Parathyroid adenoma (tissue), 2 donors: ENCODE measurements at regions not wholly inside any gene's neighbourhood (a gene's known extent, or its start where the extent isn't known, plus 50 kb on each side); places are given as distances from the start of the nearest gene placed in this dataset.

Experiments used
- H2AFZ ChIP-seq: fragments of 300-600 bp; sonication (generic); one replicate; pipeline ENCODE4 v1.7.0; 2017; ENCODE audit warnings: antibody characterized with exemption, mild to moderate bottlenecking
- H3K27ac ChIP-seq: fragments of 300-600 bp; sonication (generic); one replicate; pipeline ENCODE4 v1.7.0; 2017
- H3K27me3 ChIP-seq: fragments of 300-600 bp; sonication (generic); one replicate; pipeline ENCODE4 v1.7.0; 2017; ENCODE audit warnings: low read length; ENCODE audit not compliant: control insufficient read depth, insufficient read depth
- H3K36me3 ChIP-seq: fragments of 300-600 bp; sonication (generic); one replicate; pipeline ENCODE4 v1.7.0; 2017; ENCODE audit warnings: low read length; ENCODE audit not compliant: control insufficient read depth, insufficient read depth
- H3K4me1 ChIP-seq: fragments of 300-600 bp; sonication (generic); one replicate; pipeline ENCODE4 v1.7.0; 2017; ENCODE audit warnings: control low read depth
- H3K4me2 ChIP-seq: fragments of 300-600 bp; sonication (generic); one replicate; pipeline ENCODE4 v1.7.0; 2017; ENCODE audit warnings: low read length
- H3K4me3 ChIP-seq: fragments of 300-600 bp; sonication (generic); one replicate; pipeline ENCODE4 v1.7.0; 2017; ENCODE audit warnings: low read depth, low read length
- H3K79me2 ChIP-seq: fragments of 300-600 bp; sonication (generic); one replicate; pipeline ENCODE4 v1.7.0; 2017; ENCODE audit warnings: control low read depth
- H3K9ac ChIP-seq: fragments of 300-600 bp; sonication (generic); one replicate; pipeline ENCODE4 v1.7.0; 2017; ENCODE audit warnings: mild to moderate bottlenecking
- H3K9me3 ChIP-seq: fragments of 300-600 bp; sonication (generic); one replicate; pipeline ENCODE4 v1.7.0; 2017; ENCODE audit warnings: low read length; ENCODE audit not compliant: control insufficient read depth
- TF ChIP-seq, protein P1 (sequence below): fragments of 300-600 bp; sonication (generic); IDR thresholded peaks from one replicate; pipeline ENCODE4 v1.7.0; 2017; ENCODE audit warnings: antibody characterized with exemption, mild to moderate bottlenecking
- donor health status: primary hyperparathyroidism.

DNA sequence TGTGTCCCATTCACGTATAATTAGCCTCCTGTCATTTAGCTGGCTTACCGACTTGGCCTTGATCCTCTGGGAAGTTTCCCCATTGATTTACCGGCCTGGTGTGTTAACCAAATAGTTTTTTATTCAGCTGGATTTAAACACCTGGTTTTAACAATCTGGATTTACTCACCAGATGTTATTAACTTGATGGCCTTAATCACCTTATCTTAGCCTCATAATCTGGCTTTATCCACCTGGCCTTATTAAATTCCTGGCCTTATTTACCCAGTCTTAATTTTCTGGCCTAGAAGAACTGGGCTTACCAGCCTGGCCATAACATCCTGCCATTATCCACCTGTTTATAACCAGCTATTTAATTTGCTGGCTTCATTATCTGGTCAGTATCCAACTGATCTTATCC, 89.9 kb downstream of the IL12A start:
- Histone ChIP-seq H3K27me3 (no peaks in the 10 kb centered on the region), H3K27ac (no peak overlapping the region), H3K9me3 (no peaks in the 10 kb centered on the region), H3K79me2 (no peaks in the 10 kb centered on the region), H3K9ac (no peak overlapping the region), H3K4me1 (no peaks in the 10 kb centered on the region), H3K4me3 (no peak overlapping the region), H3K36me3 (no peaks in the 10 kb centered on the region), H3K4me2 (no peak overlapping the region), H2AFZ (no peak overlapping the region)
- TF ChIP-seq, protein P1, sequence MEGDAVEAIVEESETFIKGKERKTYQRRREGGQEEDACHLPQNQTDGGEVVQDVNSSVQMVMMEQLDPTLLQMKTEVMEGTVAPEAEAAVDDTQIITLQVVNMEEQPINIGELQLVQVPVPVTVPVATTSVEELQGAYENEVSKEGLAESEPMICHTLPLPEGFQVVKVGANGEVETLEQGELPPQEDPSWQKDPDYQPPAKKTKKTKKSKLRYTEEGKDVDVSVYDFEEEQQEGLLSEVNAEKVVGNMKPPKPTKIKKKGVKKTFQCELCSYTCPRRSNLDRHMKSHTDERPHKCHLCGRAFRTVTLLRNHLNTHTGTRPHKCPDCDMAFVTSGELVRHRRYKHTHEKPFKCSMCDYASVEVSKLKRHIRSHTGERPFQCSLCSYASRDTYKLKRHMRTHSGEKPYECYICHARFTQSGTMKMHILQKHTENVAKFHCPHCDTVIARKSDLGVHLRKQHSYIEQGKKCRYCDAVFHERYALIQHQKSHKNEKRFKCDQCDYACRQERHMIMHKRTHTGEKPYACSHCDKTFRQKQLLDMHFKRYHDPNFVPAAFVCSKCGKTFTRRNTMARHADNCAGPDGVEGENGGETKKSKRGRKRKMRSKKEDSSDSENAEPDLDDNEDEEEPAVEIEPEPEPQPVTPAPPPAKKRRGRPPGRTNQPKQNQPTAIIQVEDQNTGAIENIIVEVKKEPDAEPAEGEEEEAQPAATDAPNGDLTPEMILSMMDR = no peak

DNA sequence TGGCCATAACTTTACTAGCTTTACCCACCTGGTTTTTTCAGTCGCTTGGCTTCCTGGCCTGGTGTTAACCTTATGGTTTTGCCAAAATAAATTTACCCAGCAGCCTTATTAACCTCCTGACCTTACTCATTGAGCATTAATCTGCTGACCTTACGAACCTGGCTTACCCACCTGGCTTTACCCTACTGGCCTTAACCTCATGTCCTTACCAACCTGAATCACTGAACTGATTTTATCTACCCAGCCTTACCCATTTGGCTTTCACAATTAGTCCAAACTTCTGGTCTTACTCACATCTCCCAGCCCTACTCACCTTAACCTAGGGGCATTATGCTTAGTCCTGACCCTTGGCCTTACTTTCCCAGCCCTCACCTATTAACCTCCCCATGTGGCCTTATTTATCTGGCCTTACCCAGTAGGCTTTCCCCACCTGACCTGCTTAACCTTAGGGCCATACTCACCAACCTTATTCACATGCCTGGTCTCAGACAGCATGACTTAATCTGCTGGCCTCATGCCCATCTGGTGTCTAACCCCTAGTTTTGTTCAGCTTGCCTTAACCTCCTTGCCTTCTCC, 93.4 kb downstream of the IL12A start:
- Histone ChIP-seq H3K79me2 (no peaks in the 10 kb centered on the region), H3K27ac (no peak overlapping the region), H3K4me2 (no peak overlapping the region), H3K9me3 (no peaks in the 10 kb centered on the region), H3K9ac (no peak overlapping the region), H3K4me3 (no peak overlapping the region), H3K27me3 (no peaks in the 10 kb centered on the region), H3K4me1 (no peaks in the 10 kb centered on the region), H2AFZ (no peak overlapping the region), H3K36me3 (no peaks in the 10 kb centered on the region)
- TF ChIP-seq, protein P1 = no peak

DNA sequence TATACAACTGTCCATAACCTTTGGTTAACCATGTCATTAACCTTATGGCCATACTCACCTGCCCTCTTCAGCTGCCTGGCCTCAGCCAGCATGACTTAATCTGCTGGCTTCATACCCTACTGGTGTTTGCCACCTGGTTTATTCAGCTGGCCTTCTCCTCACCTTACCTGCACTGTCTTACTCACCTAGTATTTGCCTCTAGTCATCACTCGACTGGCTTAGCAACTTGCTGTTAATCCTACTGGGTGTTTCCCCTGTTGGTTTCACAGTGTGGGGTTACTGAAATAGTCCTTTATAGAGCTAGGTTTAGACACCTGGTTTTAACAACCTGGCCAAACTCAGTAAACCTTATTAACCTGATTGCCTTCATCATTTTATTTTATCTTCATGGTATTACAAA, 96.4 kb downstream of the IL12A start:
- Histone ChIP-seq H3K4me2 (no peak overlapping the region), H2AFZ (no peak overlapping the region), H3K9ac (no peak overlapping the region), H3K79me2 (no peaks in the 10 kb centered on the region), H3K9me3 (no peaks in the 10 kb centered on the region), H3K27me3 (no peaks in the 10 kb centered on the region), H3K4me3 (no peak overlapping the region), H3K4me1 (no peaks in the 10 kb centered on the region), H3K27ac (no peak overlapping the region), H3K36me3 (no peaks in the 10 kb centered on the region)
- TF ChIP-seq, protein P1 = no peak

DNA sequence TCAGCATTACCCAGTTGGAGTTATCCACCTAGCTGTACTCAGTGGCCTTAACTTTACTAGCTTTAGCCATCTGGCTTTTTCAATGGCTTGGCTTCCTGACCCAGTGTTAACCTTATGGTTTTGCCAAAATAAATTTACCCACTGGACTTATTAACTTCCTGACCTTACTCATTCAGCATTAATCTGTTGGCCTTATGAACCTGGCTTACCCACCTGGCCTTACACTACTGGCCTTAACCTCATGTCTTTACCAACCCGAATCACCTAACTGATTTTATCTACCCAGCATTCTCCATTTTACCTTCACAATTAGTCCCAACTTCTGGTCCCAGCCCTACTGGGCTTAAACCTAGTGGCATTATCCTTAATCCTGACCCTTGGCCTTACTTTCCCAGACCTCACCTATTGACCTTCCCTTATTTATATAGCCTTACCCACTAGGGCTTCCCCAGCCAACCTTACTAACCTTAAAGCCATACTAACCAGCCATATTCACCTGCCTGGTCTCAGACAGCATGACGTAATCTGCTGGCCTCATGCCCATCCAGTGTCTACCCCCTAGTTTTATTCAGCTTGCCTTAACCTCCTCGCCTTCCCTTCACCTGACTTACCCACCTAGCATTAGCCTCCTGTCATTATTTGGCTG, 100.0 kb downstream of the IL12A start:
- TF ChIP-seq, protein P1 = no peak
- H3K27me3 ChIP-seq = no peaks in the 10 kb centered on the region
- H3K4me3 ChIP-seq = no peak overlapping the region
- H3K4me1 ChIP-seq = no peaks in the 10 kb centered on the region
- H3K79me2 ChIP-seq = no peaks in the 10 kb centered on the region
- no peak overlapping the region for H3K9ac ChIP-seq
- H3K27ac ChIP-seq = no peak overlapping the region
- H3K36me3 ChIP-seq = no peaks in the 10 kb centered on the region
- no peaks in the 10 kb centered on the region for H3K9me3 ChIP-seq
- H2AFZ ChIP-seq = no peak overlapping the region
- no peak overlapping the region for H3K4me2 ChIP-seq

DNA sequence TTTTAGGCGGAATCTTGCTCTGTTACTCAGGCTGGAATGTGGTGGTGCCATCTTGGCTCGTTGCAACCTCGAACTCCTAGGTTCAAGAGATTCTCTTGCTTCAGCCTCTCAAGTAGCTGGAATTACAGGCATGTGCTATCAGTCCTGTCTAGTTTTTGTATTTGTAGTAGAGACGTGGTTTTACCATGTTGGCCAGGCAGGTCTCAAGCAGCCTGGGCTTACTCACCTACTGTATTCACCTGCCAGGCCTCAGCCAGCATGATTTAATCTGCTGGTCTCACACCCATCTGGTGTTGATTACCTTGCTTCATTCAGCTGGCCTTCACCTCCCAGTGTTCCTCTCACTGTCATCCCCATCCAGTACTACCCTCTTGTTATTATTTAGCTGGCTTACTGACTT, 102.0 kb downstream of the IL12A start:
- Histone ChIP-seq H3K36me3 (no peaks in the 10 kb centered on the region), H2AFZ (no peak overlapping the region), H3K9me3 (no peaks in the 10 kb centered on the region), H3K4me3 (no peak overlapping the region), H3K4me2 (no peak overlapping the region), H3K9ac (no peak overlapping the region), H3K27ac (no peak overlapping the region), H3K79me2 (no peaks in the 10 kb centered on the region), H3K27me3 (no peaks in the 10 kb centered on the region), H3K4me1 (no peaks in the 10 kb centered on the region)
- TF ChIP-seq, protein P1 = no peak
